Endothelial cell of umbilical vein (primary cell): ENCODE measurements at regions not wholly inside any gene's neighbourhood (a gene's known extent, or its start where the extent isn't known, plus 50 kb on each side); places are given as distances from the start of the nearest gene placed in this dataset.

Source experiments
- BruUV-seq: library from RNA; stranded (reverse); fragments of 400-500 nt; replicated peaks from 2 replicates; lab custom pipeline; 2021; lab: Mats Ljungman, UMichigan
- CTCF ChIA-PET: fragments of 300-600, 350-600 bp; sonication (Branson Sonifier 250); formaldehyde crosslinking; loops from one replicate; lab custom pipeline; 2021; ENCODE audit warnings: antibody characterized with exemption, inconsistent platforms; lab: Charles Lee
- POLR2A ChIA-PET: fragments of 300-600, 350-600 bp; sonication (Branson Sonifier 250); formaldehyde crosslinking; loops from one replicate; lab custom pipeline; 2021; ENCODE audit warnings: antibody characterized with exemption, inconsistent platforms; lab: Charles Lee
- DNase-seq: peaks from one replicate; pipeline ENCODE4 v3.0.0-alpha.2; 2011; ENCODE audit warnings: low read depth, low spot score
- FAIRE-seq: peaks from 2 replicates; lab custom pipeline; 2011; peaks lifted over from hg19 to GRCh38; lab: Jason Lieb, UNC
- H2AFZ ChIP-seq: 2 replicates; pipeline ENCODE4 v1.6.0; 2012; ENCODE audit warnings: low read depth, low read length, control low read depth, inconsistent platforms
- H3K27ac ChIP-seq: 2 replicates; pipeline ENCODE4 v1.5.1; 2011; ENCODE audit warnings: low read depth, mild to moderate bottlenecking, control low read depth, low read length, moderate library complexity; ENCODE audit not compliant: insufficient read depth
- H3K27me3 ChIP-seq, 2 experiments: 2 replicates each; pipeline versions ENCODE4 v1.6.0 to v1.6.1; 2011; ENCODE audit warnings: low read length in 2 of 2, mixed read lengths in 1 of 2; ENCODE audit not compliant: control insufficient read depth in 2 of 2, insufficient read depth in 2 of 2
- H3K36me3 ChIP-seq, 2 experiments: 2 replicates in 1 of 2; 3 replicates in 1 of 2; pipeline ENCODE4 v1.5.1; 2011; ENCODE audit warnings: low read length in 2 of 2, mild to moderate bottlenecking in 1 of 2, moderate library complexity in 1 of 2; ENCODE audit not compliant: control insufficient read depth in 2 of 2, insufficient read depth in 2 of 2; ENCODE audit errors: extremely low read depth in 1 of 2
- H3K4me1 ChIP-seq: 3 replicates; pipeline ENCODE4 v1.5.1; 2011; ENCODE audit warnings: mild to moderate bottlenecking, low read length; ENCODE audit not compliant: control insufficient read depth, insufficient read depth; ENCODE audit errors: extremely low read depth
- H3K4me2 ChIP-seq: 2 replicates; pipeline ENCODE4 v1.6.1; 2011; ENCODE audit warnings: low read length, control low read depth, mixed read lengths; ENCODE audit not compliant: insufficient read depth
- H3K4me3 ChIP-seq, 3 experiments: fragments of 200-600 bp in 1 of 3; sonication (generic), shearing (Covaris generic) in 1 of 3; replicated peaks in 1 of 3; 2 replicates each; pipeline ENCODE4 v1.5.1; 2011 to 2016; ENCODE audit warnings: control low read depth in 3 of 3, low read length in 3 of 3, mild to moderate bottlenecking in 2 of 3, inconsistent platforms in 1 of 3, low read depth in 1 of 3, moderate library complexity in 1 of 3; ENCODE audit not compliant: insufficient read depth in 1 of 3
- H3K79me2 ChIP-seq: 2 replicates; pipeline ENCODE4 v1.6.0; 2012; ENCODE audit warnings: low read length, inconsistent platforms; ENCODE audit not compliant: control insufficient read depth, insufficient read depth
- H3K9ac ChIP-seq: replicated peaks from 2 replicates; pipeline ENCODE3; 2011; ENCODE audit warnings: low read length, control low read depth; ENCODE audit not compliant: insufficient read depth; ENCODE audit errors: extremely low read depth
- H3K9me1 ChIP-seq: replicated peaks from 3 replicates; pipeline ENCODE4 v1.6.0; 2011; ENCODE audit warnings: mild to moderate bottlenecking, low read length; ENCODE audit not compliant: control insufficient read depth, insufficient read depth; ENCODE audit errors: extremely low read depth
- H3K9me3 ChIP-seq: replicated peaks from 2 replicates; pipeline ENCODE4 v1.5.1; 2012; ENCODE audit warnings: low read length, inconsistent platforms; ENCODE audit not compliant: control insufficient read depth, insufficient read depth
- H4K20me1 ChIP-seq: replicated peaks from 2 replicates; pipeline ENCODE3; 2011; ENCODE audit warnings: mild to moderate bottlenecking, low read length; ENCODE audit not compliant: control insufficient read depth, insufficient read depth; ENCODE audit errors: extremely low read depth
- EZH2 ChIP-seq: IDR thresholded peaks from 2 replicates; pipeline ENCODE4 v1.6.1; 2012; ENCODE audit warnings: borderline replicate concordance, low read depth, mild to moderate bottlenecking, moderate library complexity, low read length, inconsistent platforms; ENCODE audit not compliant: severe bottlenecking
- FOS ChIP-seq: IDR thresholded peaks from 2 replicates; pipeline ENCODE4 v1.6.1; 2011; ENCODE audit warnings: mild to moderate bottlenecking, low read length, moderate library complexity, borderline replicate concordance; ENCODE audit not compliant: insufficient read depth
- GATA2 ChIP-seq: IDR thresholded peaks from 2 replicates; pipeline ENCODE4 v1.7.0; 2011; ENCODE audit warnings: low read depth, mild to moderate bottlenecking, moderate library complexity, mixed read lengths, low read length; ENCODE audit not compliant: insufficient read length, insufficient read depth
- JUN ChIP-seq: IDR thresholded peaks from 2 replicates; pipeline ENCODE4 v1.6.1; 2011; ENCODE audit warnings: borderline replicate concordance, low read depth; ENCODE audit not compliant: insufficient read length, insufficient read depth
- MYC ChIP-seq: IDR thresholded peaks from one replicate; pipeline ENCODE4 v1.6.1; 2011; ENCODE audit warnings: mild to moderate bottlenecking, low read depth, low read length
- POLR2A ChIP-seq: IDR thresholded peaks from 2 replicates; pipeline ENCODE4 v1.6.1; 2012; ENCODE audit warnings: low read depth, mild to moderate bottlenecking, control low read depth, low read length
- POLR2AphosphoS5 ChIP-seq: IDR thresholded peaks from 2 replicates; pipeline ENCODE4 v1.6.1; 2012; ENCODE audit warnings: low read depth, mild to moderate bottlenecking, control low read depth, low read length, moderate library complexity; ENCODE audit not compliant: insufficient read depth
- dilution Hi-C: fragments of 300-500 bp; cut with MboI; formaldehyde crosslinking; loops from one replicate; pipeline ENCODE4 v1.15.0; 2019; ENCODE audit warnings: low sequenced_read_pairs; ENCODE audit not compliant: extremely low pct_ligation_motif_present
- intact Hi-C: fragments of 100-400 bp; cut with micrococcal nuclease; formaldehyde crosslinking; loops from one replicate; pipeline ENCODE4 v1.10.0; 2022
- TF ChIP-seq, protein P1 (sequence below), 2 donors: IDR thresholded peaks; 1 replicate in 1 of 2; 2 replicates in 1 of 2; pipeline ENCODE4 v1.5.1; 2011; ENCODE audit warnings: low read length in 2 of 2, mild to moderate bottlenecking in 2 of 2, moderate library complexity in 2 of 2, control low read depth in 1 of 2, inconsistent platforms in 1 of 2, low read depth in 1 of 2; ENCODE audit not compliant: insufficient read depth in 1 of 2; ENCODE audit errors: extremely low read depth in 1 of 2
- TF ChIP-seq, protein P2 (sequence below): IDR thresholded peaks from 2 replicates; pipeline ENCODE4 v1.6.1; 2011; ENCODE audit not compliant: insufficient read depth, insufficient read length

DNA sequence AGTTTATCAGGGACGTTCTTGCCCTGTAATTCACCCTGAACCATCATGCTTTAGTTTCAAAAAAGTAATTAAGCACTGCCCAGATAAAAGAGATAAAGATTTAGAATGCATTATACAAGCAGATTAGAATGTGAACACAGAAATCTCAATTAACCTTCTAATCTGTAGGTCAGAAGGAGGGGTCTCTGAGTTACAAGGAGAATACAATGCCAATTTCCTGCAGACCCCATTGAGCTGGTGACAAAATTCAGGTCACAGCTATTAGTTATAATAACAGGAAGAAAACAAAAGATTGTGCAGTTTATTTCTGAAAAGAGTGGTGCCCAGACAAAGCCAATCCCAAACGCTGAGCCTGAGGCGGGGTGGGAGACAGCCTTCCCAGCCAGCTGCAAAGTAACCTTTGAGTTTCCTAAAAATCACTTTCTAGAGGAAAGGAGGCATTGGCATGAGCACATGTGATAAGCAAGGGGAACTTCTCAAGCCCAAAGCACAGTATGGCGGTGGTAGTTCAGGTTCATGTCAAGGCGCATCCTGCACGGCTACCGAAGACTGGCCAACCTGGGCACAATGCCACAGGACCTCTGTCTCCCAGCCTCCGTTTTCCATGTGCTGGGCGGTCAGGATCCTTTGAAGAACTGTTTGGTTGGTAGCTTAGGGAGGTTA, 192.5 kb downstream of the TTLL2 start:
- FAIRE-seq: no peak

More for the DNA sequence above, 192.5 kb downstream of the TTLL2 start:
- POLR2A ChIA-PET: no interaction called here
- Histone ChIP-seq H3K4me3 (no peak overlapping the region), H3K4me1 (no peaks in the 10 kb centered on the region), H2AFZ (no peak overlapping the region), H3K36me3 (no peaks in the 10 kb centered on the region), H4K20me1 (no peaks in the 10 kb centered on the region), H3K9ac (no peak overlapping the region), H3K9me3 (no peaks in the 10 kb centered on the region), H3K27ac (no peak overlapping the region), H3K27me3 (peaks cover 0 to 5% of the 10 kb centered on the region in 2 experiments), H3K79me2 (no peaks in the 10 kb centered on the region), H3K4me2 (no peak overlapping the region), H3K9me1 (no peaks in the 10 kb centered on the region)
- DNase-seq: no peak
- CTCF ChIA-PET: no interaction called here
- no peak for TF ChIP-seq POLR2A
- TF ChIP-seq, protein P1, sequence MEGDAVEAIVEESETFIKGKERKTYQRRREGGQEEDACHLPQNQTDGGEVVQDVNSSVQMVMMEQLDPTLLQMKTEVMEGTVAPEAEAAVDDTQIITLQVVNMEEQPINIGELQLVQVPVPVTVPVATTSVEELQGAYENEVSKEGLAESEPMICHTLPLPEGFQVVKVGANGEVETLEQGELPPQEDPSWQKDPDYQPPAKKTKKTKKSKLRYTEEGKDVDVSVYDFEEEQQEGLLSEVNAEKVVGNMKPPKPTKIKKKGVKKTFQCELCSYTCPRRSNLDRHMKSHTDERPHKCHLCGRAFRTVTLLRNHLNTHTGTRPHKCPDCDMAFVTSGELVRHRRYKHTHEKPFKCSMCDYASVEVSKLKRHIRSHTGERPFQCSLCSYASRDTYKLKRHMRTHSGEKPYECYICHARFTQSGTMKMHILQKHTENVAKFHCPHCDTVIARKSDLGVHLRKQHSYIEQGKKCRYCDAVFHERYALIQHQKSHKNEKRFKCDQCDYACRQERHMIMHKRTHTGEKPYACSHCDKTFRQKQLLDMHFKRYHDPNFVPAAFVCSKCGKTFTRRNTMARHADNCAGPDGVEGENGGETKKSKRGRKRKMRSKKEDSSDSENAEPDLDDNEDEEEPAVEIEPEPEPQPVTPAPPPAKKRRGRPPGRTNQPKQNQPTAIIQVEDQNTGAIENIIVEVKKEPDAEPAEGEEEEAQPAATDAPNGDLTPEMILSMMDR (IDR thresholded peaks at IDR 0.05; ENCODE audit: extremely low read depth in 1 of 2, insufficient read depth in 1 of 2, low read depth in 1 of 2, low read length in 2 of 2): no peak
- TF ChIP-seq MYC: no peak
- TF ChIP-seq POLR2AphosphoS5: no peak
- TF ChIP-seq, protein P2, sequence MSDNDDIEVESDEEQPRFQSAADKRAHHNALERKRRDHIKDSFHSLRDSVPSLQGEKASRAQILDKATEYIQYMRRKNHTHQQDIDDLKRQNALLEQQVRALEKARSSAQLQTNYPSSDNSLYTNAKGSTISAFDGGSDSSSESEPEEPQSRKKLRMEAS: no peak
- TF ChIP-seq EZH2: no peak
- TF ChIP-seq JUN: no peak
- no peak for TF ChIP-seq GATA2
- TF ChIP-seq FOS: no peak
- dilution Hi-C loops (no loop called here), intact Hi-C loops (no loop called here)
- no TSS peak for BruUV-seq
